ENCODE measurements at regions not wholly inside any gene's neighbourhood (a gene's known extent, or its start where the extent isn't known, plus 50 kb on each side); places are given as distances from the start of the nearest gene placed in this dataset.

DNA sequence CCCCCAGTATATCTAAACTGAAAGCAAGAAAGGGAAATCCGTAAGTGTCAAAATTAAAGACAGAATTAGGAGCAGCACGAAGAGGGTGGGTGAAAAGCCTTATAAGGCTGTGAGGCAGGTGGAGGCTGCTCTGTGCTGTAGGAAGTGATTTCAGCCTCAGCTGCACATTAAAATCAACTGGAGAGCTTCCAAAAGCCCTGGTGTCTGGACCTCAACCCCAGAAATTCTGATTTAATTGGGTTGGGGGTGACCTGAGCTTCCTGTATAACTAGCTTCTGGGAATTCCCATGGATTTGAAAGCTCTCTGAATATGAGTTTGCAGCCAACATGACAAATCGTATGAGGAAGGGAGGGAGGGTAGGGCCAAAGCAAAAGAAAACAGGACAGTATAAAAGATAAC, 242.4 kb upstream of the TMTC4 start:
- POLR2A ChIA-PET, result no interaction called here
- CTCF ChIA-PET, result no interaction called here

DNA sequence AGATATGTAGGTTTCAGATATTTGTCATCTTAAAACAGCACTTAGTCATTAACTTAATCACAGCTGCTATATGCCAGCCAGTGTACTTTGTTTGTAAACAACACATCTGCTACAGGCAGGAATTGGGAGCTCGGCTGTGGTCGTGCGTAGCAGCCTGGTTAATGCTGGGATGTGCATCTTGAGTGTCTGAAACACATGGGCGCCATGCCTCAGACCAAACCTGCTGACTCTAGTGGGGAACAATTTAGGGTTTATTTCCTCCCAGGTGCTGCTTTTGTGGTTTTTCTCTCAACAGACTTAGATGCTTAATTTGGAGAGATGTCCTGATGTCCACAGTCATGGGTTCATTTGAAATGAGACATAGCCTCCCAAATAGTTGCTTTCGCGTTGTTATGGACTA, 238.5 kb upstream of the TMTC4 start:
- ChIA-PET CTCF (interaction anchor here (1.6 kb wide), 1 partner anchor 8 kb away, joined by 5 read pairs; no protein-coding TSS in a partner anchor), POLR2A (no interaction called here)
- no peak for DNase-seq (ENCODE audit: extremely low spot score)
- no peak for TF ChIP-seq CTCF (IDR thresholded peaks at IDR 0.05; ENCODE audit: control extremely low read depth, extremely low read depth, low read depth, missing control alignments)

More for the DNA sequence above, 242.4 kb upstream of the TMTC4 start:
- TF ChIP-seq CTCF (IDR thresholded peaks at IDR 0.05; ENCODE audit: control extremely low read depth, extremely low read depth, low read depth, missing control alignments), result no peak
- DNase-seq (ENCODE audit: extremely low spot score), result no peak

GRCh38 chr13:100904293-100904976, 229.8 kb upstream of the TMTC4 start:
- CTCF ChIA-PET, result interaction anchor here (1.1 kb wide), 1 partner anchor 20 kb away, joined by 3 read pairs; no protein-coding TSS in a partner anchor
- POLR2A ChIA-PET, result interaction anchor here (0.7 kb wide), 1 partner anchor 25 kb away, joined by 6 read pairs; no protein-coding TSS in a partner anchor
- TF ChIP-seq CTCF (IDR thresholded peaks at IDR 0.05; ENCODE audit: control extremely low read depth, extremely low read depth, low read depth, missing control alignments), result no peak
- no peak for DNase-seq (ENCODE audit: extremely low spot score)

DNA sequence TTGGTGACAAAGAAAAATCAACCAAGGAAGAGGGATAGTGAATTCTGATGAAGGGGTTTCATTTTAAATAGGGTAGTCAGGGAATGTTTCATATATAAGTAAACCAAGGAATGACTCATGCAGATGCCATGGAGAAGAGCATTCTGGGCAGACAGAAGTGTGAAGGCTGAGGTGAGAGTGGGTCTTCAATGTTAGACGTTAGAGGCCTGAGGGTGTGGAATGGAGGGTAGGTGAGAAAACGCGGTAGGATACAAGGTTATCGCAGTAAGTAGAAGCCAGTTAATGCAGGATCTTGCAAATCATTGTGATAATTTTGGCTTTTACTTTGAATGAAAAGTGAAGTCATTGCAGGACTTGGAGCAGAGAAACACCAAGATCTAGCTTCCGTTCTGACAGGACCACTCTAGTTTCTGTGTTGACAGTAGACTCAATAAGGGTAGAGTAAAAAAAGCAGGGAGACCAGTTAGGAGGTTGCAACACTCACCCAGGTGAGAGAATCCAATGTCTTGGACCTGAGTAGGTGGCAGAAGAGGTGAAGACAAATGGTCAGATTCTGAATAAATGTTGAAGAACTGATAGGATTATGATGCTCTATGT, 225.2 kb upstream of the TMTC4 start:
- CTCF ChIA-PET, result no interaction called here
- TF ChIP-seq CTCF (IDR thresholded peaks at IDR 0.05; ENCODE audit: control extremely low read depth, extremely low read depth, low read depth, missing control alignments), result no peak
- no peak for DNase-seq (ENCODE audit: extremely low spot score)
- POLR2A ChIA-PET, result no interaction called here

GRCh38 chr13:100898431-100898830, 223.8 kb upstream of the TMTC4 start:
- TF ChIP-seq CTCF (IDR thresholded peaks at IDR 0.05; ENCODE audit: control extremely low read depth, extremely low read depth, low read depth, missing control alignments), result no peak
- ChIA-PET CTCF (interaction anchor here (1.2 to 1.6 kb wide), 2 partner anchors 14 to 26 kb away, joined by 3 read pairs; no protein-coding TSS in a partner anchor), POLR2A (no interaction called here)
- DNase-seq (ENCODE audit: extremely low spot score), result no peak

- no peak for DNase-seq (ENCODE audit: extremely low spot score)
- TF ChIP-seq CTCF (IDR thresholded peaks at IDR 0.05; ENCODE audit: control extremely low read depth, extremely low read depth, low read depth, missing control alignments), result no peak
- ChIA-PET CTCF (no interaction called here), POLR2A (no interaction called here)
Observed at GRCh38 chr13:100895651-100896050, 221.1 kb upstream of the TMTC4 start.

All from GM10248 (cell line).